ENCODE measurements at regions not wholly inside any gene's neighbourhood (a gene's known extent, or its start where the extent isn't known, plus 50 kb on each side); places are given as distances from the start of the nearest gene placed in this dataset.

GRCh38 chr3:145266368-145266767 is 894.6 kb downstream of the PLOD2 start:
- TF ChIP-seq YY1 (IDR thresholded peaks at IDR 0.05; ENCODE audit: low read depth), result no peak
- TF ChIP-seq EP300 (IDR thresholded peaks at IDR 0.05; ENCODE audit: borderline replicate concordance), result no peak
- TF ChIP-seq RAD21 (IDR thresholded peaks at IDR 0.05; ENCODE audit: low read depth), result no peak
- no peak for TF ChIP-seq TCF12 (IDR thresholded peaks at IDR 0.05; ENCODE audit: low read depth)
- TF ChIP-seq TEAD4 (IDR thresholded peaks at IDR 0.05), result no peak
- TF ChIP-seq USF1 (IDR thresholded peaks at IDR 0.05), result no peak
